HepG2 (cell line): ENCODE measurements at regions not wholly inside any gene's neighbourhood (a gene's known extent, or its start where the extent isn't known, plus 50 kb on each side); places are given as distances from the start of the nearest gene placed in this dataset.

ENCODE experiments used
- ATAC-seq: fragments of 200-7000 bp; cut with Tn5 transposase; 3 replicates; pipeline ENCODE4 v1.9.1; 2020; ENCODE audit warnings: mild to moderate bottlenecking, moderate library complexity
- BruUV-seq: library from RNA; stranded (reverse); fragments of 400-500 nt; replicated peaks from 2 replicates; lab custom pipeline; 2021; lab: Mats Ljungman, UMichigan
- CTCF ChIA-PET: fragments of 300-600 bp; formaldehyde crosslinking; extraction: SDS; loops from one replicate; lab custom pipeline; 2021; ENCODE audit warnings: low total read pairs, inconsistent platforms, low intra/inter-chr PET ratio; lab: Yijun Ruan, JAX
- POLR2A ChIA-PET: fragments of 350-600 bp; sonication (Branson Sonifier 250); formaldehyde crosslinking; loops from one replicate; lab custom pipeline; 2020; ENCODE audit warnings: antibody characterized with exemption, inconsistent platforms; lab: Yijun Ruan, JAX
- DNase-seq: peaks from one replicate; pipeline ENCODE4 v3.0.0-alpha.2; 2015; ENCODE audit warnings: low spot score
- FAIRE-seq: peaks from 3 replicates; lab custom pipeline; 2011; peaks lifted over from hg19 to GRCh38; lab: Jason Lieb, UNC
- H2AFZ ChIP-seq: one replicate; pipeline ENCODE4 v1.6.1; 2011; ENCODE audit warnings: low read length, inconsistent platforms
- H3K27ac ChIP-seq: fragments of 300-600 bp; 3 replicates; pipeline ENCODE4 v1.8.0; 2011; ENCODE audit warnings: mixed run types, mild to moderate bottlenecking, mixed read lengths, low read length, inconsistent platforms; ENCODE audit not compliant: insufficient read depth; ENCODE audit errors: extremely low read length
- H3K27me3 ChIP-seq, 2 experiments: fragments of 200-600 bp in 1 of 2; 2 replicates in 1 of 2; 3 replicates in 1 of 2; pipeline versions ENCODE4 v1.6.0 to v1.8.0; 2011; ENCODE audit warnings: low read length in 2 of 2, mild to moderate bottlenecking in 2 of 2, moderate library complexity in 2 of 2, inconsistent platforms in 1 of 2; ENCODE audit not compliant: insufficient read depth in 2 of 2, control insufficient read depth in 1 of 2
- H3K36me3 ChIP-seq, 2 experiments: fragments of 200-600 bp in 1 of 2; replicated peaks in 1 of 2; 2 replicates in 1 of 2; 3 replicates in 1 of 2; pipeline versions ENCODE4 v1.5.1 to v1.8.0; 2011; ENCODE audit warnings: low read length in 2 of 2, inconsistent platforms in 1 of 2; ENCODE audit not compliant: insufficient read depth in 2 of 2, control insufficient read depth in 1 of 2
- H3K4me1 ChIP-seq: 2 replicates; pipeline ENCODE4 v1.5.1; 2012; ENCODE audit warnings: low read length, inconsistent platforms; ENCODE audit not compliant: insufficient read depth
- H3K4me2 ChIP-seq: 2 replicates; pipeline ENCODE4 v1.6.0; 2011; ENCODE audit warnings: low read depth, low read length, inconsistent platforms
- H3K4me3 ChIP-seq, 3 experiments: fragments of 200-600 bp in 1 of 3; sonication (generic), shearing (Covaris generic) in 1 of 3; replicated peaks in 1 of 3; 2 replicates each; pipeline ENCODE4 v1.5.1; 2011 to 2016; ENCODE audit warnings: low read length in 3 of 3, inconsistent platforms in 2 of 3, low read depth in 2 of 3, mild to moderate bottlenecking in 2 of 3, control low read depth in 1 of 3, mixed read lengths in 1 of 3; ENCODE audit not compliant: insufficient read depth in 1 of 3
- H3K79me2 ChIP-seq: one replicate; pipeline ENCODE4 v1.6.1; 2011; ENCODE audit warnings: low read length, inconsistent platforms; ENCODE audit not compliant: insufficient read depth
- H3K9ac ChIP-seq: 2 replicates; pipeline ENCODE4 v1.6.0; 2011; ENCODE audit warnings: mild to moderate bottlenecking, low read depth, low read length, inconsistent platforms; ENCODE audit not compliant: insufficient read depth
- H3K9me3 ChIP-seq: 2 replicates; pipeline ENCODE4 v1.5.1; 2012; ENCODE audit warnings: mild to moderate bottlenecking, low read length
- H4K20me1 ChIP-seq: 2 replicates; pipeline ENCODE4 v1.6.0; 2011; ENCODE audit warnings: inconsistent platforms, mild to moderate bottlenecking, low read length, moderate library complexity; ENCODE audit not compliant: insufficient read depth
- ASH2L ChIP-seq: fragments of 300-600, 200-600 bp; sonication (generic); IDR thresholded peaks from 2 replicates; pipeline ENCODE4 v1.7.0; 2017; ENCODE audit warnings: low read depth, mild to moderate bottlenecking, moderate library complexity, mixed read lengths, low read length; ENCODE audit not compliant: insufficient read length
- DR1 ChIP-seq: sonication (generic); formaldehyde crosslinking; IDR thresholded peaks from 2 replicates; pipeline ENCODE4 v1.8.0; 2021; ENCODE audit warnings: mild to moderate bottlenecking, missing genetic modification reagents, inconsistent platforms
- FOXM1 ChIP-seq: sonication (generic); formaldehyde crosslinking; IDR thresholded peaks from 2 replicates; pipeline ENCODE4 v1.5.0; 2020; ENCODE audit warnings: missing genetic modification reagents
- HDAC6 ChIP-seq: fragments of 200-600 bp; sonication (generic); IDR thresholded peaks from 2 replicates; pipeline ENCODE4 v1.7.0; 2017; ENCODE audit warnings: mild to moderate bottlenecking, antibody characterized with exemption, low read length, low read depth
- KLF12 ChIP-seq: sonication (generic); formaldehyde crosslinking; IDR thresholded peaks from 2 replicates; pipeline ENCODE4 v1.4.0; 2020; ENCODE audit warnings: missing genetic modification reagents, borderline replicate concordance
- MED1 ChIP-seq: sonication (generic); formaldehyde crosslinking; IDR thresholded peaks from 2 replicates; pipeline ENCODE4 v1.4.0; 2020; ENCODE audit warnings: missing genetic modification reagents
- STAG1 ChIP-seq: sonication (generic); formaldehyde crosslinking; IDR thresholded peaks from 2 replicates; pipeline ENCODE4 v1.4.0; 2020; ENCODE audit warnings: missing genetic modification reagents
- ZNF337 ChIP-seq: sonication (generic); formaldehyde crosslinking; IDR thresholded peaks from 2 replicates; pipeline ENCODE4 v1.5.1; 2020; ENCODE audit warnings: missing genetic modification reagents, low read depth, mild to moderate bottlenecking, borderline replicate concordance
- ZNF512B ChIP-seq: sonication (generic); formaldehyde crosslinking; IDR thresholded peaks from 2 replicates; pipeline ENCODE4 v1.5.1; 2020; ENCODE audit warnings: missing genetic modification reagents, mild to moderate bottlenecking, borderline replicate concordance
- ZNF780A ChIP-seq: sonication (generic); formaldehyde crosslinking; IDR thresholded peaks from 2 replicates; pipeline ENCODE4 v1.8.0; 2022; ENCODE audit warnings: mild to moderate bottlenecking, missing genetic modification reagents, moderate library complexity
- WGBS: methylation state at CpG from one replicate; pipeline ENCODE4 v1.1.6; 2017; ENCODE audit warnings: low lambda C conversion rate; 5-methylcytosine and 5-hydroxymethylcytosine counted together
- in situ Hi-C: cut with HindIII; loops from 2 replicates; pipeline ENCODE4 v1.10.0; 2017; ENCODE audit warnings: low pct_unique_long_range_greater_than_20kb; ENCODE audit not compliant: extremely low pct_ligation_motif_present
- intact Hi-C: fragments of 100-400 bp; cut with micrococcal nuclease; formaldehyde crosslinking; loops from one replicate; pipeline ENCODE4 v1.10.0; 2022; ENCODE audit not compliant: unreplicated experiment

- intact Hi-C loops = loop anchor here (10.0 kb wide), 1 partner anchor 429 kb away; no protein-coding TSS in a partner anchor
- 18% methylated on average over 3 of the region's 3 CpGs for WGBS
- Histone ChIP-seq H3K27me3 (no peaks in the 10 kb centered on the region), H3K4me2 (no peak overlapping the region), H3K4me3 (no peak overlapping the region), H3K9me3 (no peaks in the 10 kb centered on the region), H3K4me1 (no peaks in the 10 kb centered on the region)
- POLR2A ChIA-PET = no interaction called here
- TF ChIP-seq MED1 (CRISPR knock-in tag) = no peak
- TF ChIP-seq HDAC6 = no peak
- no peak for TF ChIP-seq FOXM1
- no peak for TF ChIP-seq STAG1 (CRISPR knock-in tag)
- TF ChIP-seq ASH2L = no peak
- TF ChIP-seq DR1 (CRISPR knock-in tag) = no peak
- no peak for TF ChIP-seq ZNF780A
- no peak for TF ChIP-seq ZNF337 (CRISPR knock-in tag)
- TF ChIP-seq KLF12 = no peak
- TF ChIP-seq ZNF512B (CRISPR knock-in tag) = no peak
- TF ChIP-seq, all 625 proteins: peak for 0
- FAIRE-seq = no peak
- in situ Hi-C loops = loop anchor here (10.0 to 25.0 kb wide), 2 partner anchors 321 to 448 kb away; no protein-coding TSS in a partner anchor
- H4K20me1 ChIP-seq = no peaks in the 10 kb centered on the region
- no peak overlapping the region for H3K9ac ChIP-seq
- no peak overlapping the region for H2AFZ ChIP-seq
- H3K27ac ChIP-seq = no peak overlapping the region
- no peaks in the 10 kb centered on the region for H3K36me3 ChIP-seq
- BruUV-seq = no TSS peak
- ATAC-seq = no peak
- DNase-seq = no peak
- CTCF ChIA-PET = no interaction called here
- H3K79me2 ChIP-seq = no peaks in the 10 kb centered on the region
These were observed 126.0 kb downstream of the CAPZA3 start for GRCh38 chr12:18863769-18864500.
